ENCODE measurements at regions not wholly inside any gene's neighbourhood (a gene's known extent, or its start where the extent isn't known, plus 50 kb on each side); places are given as distances from the start of the nearest gene placed in this dataset.
"Not testable (repeated sequence)": the region's sequence is repeated elsewhere in the genome, so short reads cannot be mapped to it uniquely, and the experiment has no call there.

GRCh38 chr18:39166776-39167175 lies 1601.2 kb upstream of the CELF4 start:
- DNase-seq, result no peak
- Histone ChIP-seq H3K27me3 (ENCODE audit: control insufficient read depth, insufficient read depth, low read length) (no peaks in the 10 kb centered on the region), H3K36me3 (replicated peaks; ENCODE audit: control insufficient read depth, insufficient read depth, low read length) (no peaks in the 10 kb centered on the region), H3K4me3 (ENCODE audit: insufficient read depth, low read depth, low read length) (no peak overlapping the region)

GRCh38 chr18:39162013-39162827 lies 1596.6 kb upstream of the CELF4 start:
- no peaks in the 10 kb centered on the region for H3K36me3 ChIP-seq (replicated peaks; ENCODE audit: control insufficient read depth, insufficient read depth, low read length)
- H3K27me3 ChIP-seq (ENCODE audit: control insufficient read depth, insufficient read depth, low read length), result no peaks in the 10 kb centered on the region
- DNase-seq, result no peak
- no peak overlapping the region for H3K4me3 ChIP-seq (ENCODE audit: insufficient read depth, low read depth, low read length)

- Histone ChIP-seq H3K4me3 (ENCODE audit: insufficient read depth, low read depth, low read length) (no peak overlapping the region), H3K36me3 (replicated peaks; ENCODE audit: control insufficient read depth, insufficient read depth, low read length) (no peaks in the 10 kb centered on the region), H3K27me3 (ENCODE audit: control insufficient read depth, insufficient read depth, low read length) (no peaks in the 10 kb centered on the region)
- DNase-seq, result no peak
Observed at GRCh38 chr18:39149211-39149806, 1583.7 kb upstream of the CELF4 start.

- Histone ChIP-seq H3K27me3 (ENCODE audit: control insufficient read depth, insufficient read depth, low read length) (no peaks in the 10 kb centered on the region), H3K36me3 (replicated peaks; ENCODE audit: control insufficient read depth, insufficient read depth, low read length) (no peaks in the 10 kb centered on the region), H3K4me3 (ENCODE audit: insufficient read depth, low read depth, low read length) (no peak overlapping the region)
- peak; percentile 16 for DNase-seq
Observed at GRCh38 chr18:39134255-39134654, 1568.7 kb upstream of the CELF4 start.

- not testable (repeated sequence) for DNase-seq; H3K36me3 ChIP-seq (replicated peaks; ENCODE audit: control insufficient read depth, insufficient read depth, low read length); H3K4me3 ChIP-seq (ENCODE audit: insufficient read depth, low read depth, low read length); H3K27me3 ChIP-seq (ENCODE audit: control insufficient read depth, insufficient read depth, low read length)
Observed at GRCh38 chr18:39127538-39127937, 1561.9 kb upstream of the CELF4 start.

- DNase-seq, result no peak
- no peaks in the 10 kb centered on the region for H3K27me3 ChIP-seq (ENCODE audit: control insufficient read depth, insufficient read depth, low read length)
- H3K36me3 ChIP-seq (replicated peaks; ENCODE audit: control insufficient read depth, insufficient read depth, low read length), result no peaks in the 10 kb centered on the region
- no peak overlapping the region for H3K4me3 ChIP-seq (ENCODE audit: insufficient read depth, low read depth, low read length)
Observed at GRCh38 chr18:39113790-39114189, 1548.2 kb upstream of the CELF4 start.

GRCh38 chr18:39105104-39105503 lies 1539.5 kb upstream of the CELF4 start:
- Histone ChIP-seq H3K27me3 (ENCODE audit: control insufficient read depth, insufficient read depth, low read length) (no peaks in the 10 kb centered on the region), H3K36me3 (replicated peaks; ENCODE audit: control insufficient read depth, insufficient read depth, low read length) (no peaks in the 10 kb centered on the region), H3K4me3 (ENCODE audit: insufficient read depth, low read depth, low read length) (no peak overlapping the region)
- DNase-seq, result no peak

GRCh38 chr18:39072970-39073369 lies 1507.4 kb upstream of the CELF4 start:
- DNase-seq, result no peak
- H3K27me3 ChIP-seq (ENCODE audit: control insufficient read depth, insufficient read depth, low read length), result no peaks in the 10 kb centered on the region
- no peaks in the 10 kb centered on the region for H3K36me3 ChIP-seq (replicated peaks; ENCODE audit: control insufficient read depth, insufficient read depth, low read length)

GRCh38 chr18:39062426-39062825 lies 1496.8 kb upstream of the CELF4 start:
- Histone ChIP-seq H3K27me3 (ENCODE audit: control insufficient read depth, insufficient read depth, low read length) (no peaks in the 10 kb centered on the region), H3K36me3 (replicated peaks; ENCODE audit: control insufficient read depth, insufficient read depth, low read length) (no peaks in the 10 kb centered on the region), H3K4me3 (ENCODE audit: insufficient read depth, low read depth, low read length) (no peak overlapping the region)
- no peak for DNase-seq

More at GRCh38 chr18:39072970-39073369, 1507.4 kb upstream of the CELF4 start:
- no peak overlapping the region for H3K4me3 ChIP-seq (ENCODE audit: insufficient read depth, low read depth, low read length)

- Histone ChIP-seq H3K27me3 (ENCODE audit: control insufficient read depth, insufficient read depth, low read length) (no peaks in the 10 kb centered on the region), H3K36me3 (replicated peaks; ENCODE audit: control insufficient read depth, insufficient read depth, low read length) (no peaks in the 10 kb centered on the region), H3K4me3 (ENCODE audit: insufficient read depth, low read depth, low read length) (no peak overlapping the region)
- no peak for DNase-seq
Observed at GRCh38 chr18:39058386-39059000, 1492.9 kb upstream of the CELF4 start.

- Histone ChIP-seq H3K36me3 (replicated peaks; ENCODE audit: control insufficient read depth, insufficient read depth, low read length) (no peaks in the 10 kb centered on the region), H3K4me3 (ENCODE audit: insufficient read depth, low read depth, low read length) (no peak overlapping the region), H3K27me3 (ENCODE audit: control insufficient read depth, insufficient read depth, low read length) (no peaks in the 10 kb centered on the region)
- no peak for DNase-seq
Observed at GRCh38 chr18:39057423-39058064, 1491.9 kb upstream of the CELF4 start.

- no peaks in the 10 kb centered on the region for H3K27me3 ChIP-seq (ENCODE audit: control insufficient read depth, insufficient read depth, low read length)
- no peak for DNase-seq
- no peaks in the 10 kb centered on the region for H3K36me3 ChIP-seq (replicated peaks; ENCODE audit: control insufficient read depth, insufficient read depth, low read length)
- H3K4me3 ChIP-seq (ENCODE audit: insufficient read depth, low read depth, low read length), result no peak overlapping the region
Observed at GRCh38 chr18:39053571-39053970, 1488.0 kb upstream of the CELF4 start.

GRCh38 chr18:39051013-39051412 lies 1485.4 kb upstream of the CELF4 start:
- H3K36me3 ChIP-seq (replicated peaks; ENCODE audit: control insufficient read depth, insufficient read depth, low read length), result no peaks in the 10 kb centered on the region
- DNase-seq, result no peak
- no peaks in the 10 kb centered on the region for H3K27me3 ChIP-seq (ENCODE audit: control insufficient read depth, insufficient read depth, low read length)
- H3K4me3 ChIP-seq (ENCODE audit: insufficient read depth, low read depth, low read length), result no peak overlapping the region

- no peak overlapping the region for H3K4me3 ChIP-seq (ENCODE audit: insufficient read depth, low read depth, low read length)
- no peaks in the 10 kb centered on the region for H3K27me3 ChIP-seq (ENCODE audit: control insufficient read depth, insufficient read depth, low read length)
- DNase-seq, result no peak
- no peaks in the 10 kb centered on the region for H3K36me3 ChIP-seq (replicated peaks; ENCODE audit: control insufficient read depth, insufficient read depth, low read length)
Observed at GRCh38 chr18:39039813-39040212, 1474.2 kb upstream of the CELF4 start.

GRCh38 chr18:39037925-39038324 lies 1472.3 kb upstream of the CELF4 start:
- Histone ChIP-seq H3K27me3 (ENCODE audit: control insufficient read depth, insufficient read depth, low read length) (no peaks in the 10 kb centered on the region), H3K36me3 (replicated peaks; ENCODE audit: control insufficient read depth, insufficient read depth, low read length) (no peaks in the 10 kb centered on the region), H3K4me3 (ENCODE audit: insufficient read depth, low read depth, low read length) (no peak overlapping the region)
- no peak for DNase-seq
